ENCODE measurements at regions not wholly inside any gene's neighbourhood (a gene's known extent, or its start where the extent isn't known, plus 50 kb on each side); places are given as distances from the start of the nearest gene placed in this dataset.
"Not testable (repeated sequence)": the region's sequence is repeated elsewhere in the genome, so short reads cannot be mapped to it uniquely, and the experiment has no call there.

GRCh38 chr1:86633306-86633838 lies 71.0 kb upstream of the SH3GLB1 start:
- not testable (repeated sequence) for DNase-seq (ENCODE audit: low read depth)

- no peak for DNase-seq (ENCODE audit: low read depth)
Measured at GRCh38 chr1:86633921-86634320, 70.5 kb upstream of the SH3GLB1 start.

GRCh38 chr1:86636898-86637297 lies 67.5 kb upstream of the SH3GLB1 start:
- DNase-seq (ENCODE audit: low read depth) = no peak

- no peak for DNase-seq (ENCODE audit: low read depth)
Measured at GRCh38 chr1:86640161-86640670, 64.2 kb upstream of the SH3GLB1 start.

- DNase-seq (ENCODE audit: low read depth) = no peak
Measured at GRCh38 chr1:86641318-86641717, 63.1 kb upstream of the SH3GLB1 start.

- DNase-seq (ENCODE audit: low read depth) = not testable (repeated sequence)
Measured at GRCh38 chr1:86644655-86645054, 59.7 kb upstream of the SH3GLB1 start.

- DNase-seq (ENCODE audit: low read depth) = no peak
Measured at GRCh38 chr1:86645851-86646250, 58.5 kb upstream of the SH3GLB1 start.

GRCh38 chr1:86646256-86646655 lies 58.1 kb upstream of the SH3GLB1 start:
- no peak for DNase-seq (ENCODE audit: low read depth)

- peak; percentile 26 for DNase-seq (ENCODE audit: low read depth)
Measured at GRCh38 chr1:86648255-86648654, 56.1 kb upstream of the SH3GLB1 start.

GRCh38 chr1:86649618-86650017 lies 54.8 kb upstream of the SH3GLB1 start:
- no peak for DNase-seq (ENCODE audit: low read depth)

- no peak for DNase-seq (ENCODE audit: low read depth)
Measured at GRCh38 chr1:86650065-86650464, 54.3 kb upstream of the SH3GLB1 start.

Measured in fibroblast of the conjunctiva (primary cell).